ENCODE measurements at regions not wholly inside any gene's neighbourhood (a gene's known extent, or its start where the extent isn't known, plus 50 kb on each side); places are given as distances from the start of the nearest gene placed in this dataset.

- no peak for DNase-seq (ENCODE audit: low read depth)
Measured at GRCh38 chr10:126783806-126784557, 113.5 kb upstream of the C10orf90 start.

GRCh38 chr10:126787201-126787600 is 116.7 kb upstream of the C10orf90 start:
- no peak for DNase-seq (ENCODE audit: low read depth)

GRCh38 chr10:126795318-126795717 is 109.9 kb upstream of the DOCK1 start:
- DNase-seq (ENCODE audit: low read depth) = no peak

GRCh38 chr10:126798649-126799048 is 106.6 kb upstream of the DOCK1 start:
- DNase-seq (ENCODE audit: low read depth) = no peak

- no peak for DNase-seq (ENCODE audit: low read depth)
Measured at GRCh38 chr10:126803394-126803793, 101.8 kb upstream of the DOCK1 start.

GRCh38 chr10:126804396-126804795 is 100.8 kb upstream of the DOCK1 start:
- DNase-seq (ENCODE audit: low read depth) = no peak

- no peak for DNase-seq (ENCODE audit: low read depth)
Measured at GRCh38 chr10:126806498-126806897, 98.7 kb upstream of the DOCK1 start.

- DNase-seq (ENCODE audit: low read depth) = no peak
Measured at GRCh38 chr10:126806991-126807702, 98.1 kb upstream of the DOCK1 start.

GRCh38 chr10:126808103-126808502 is 97.1 kb upstream of the DOCK1 start:
- DNase-seq (ENCODE audit: low read depth) = no peak

- no peak for DNase-seq (ENCODE audit: low read depth)
Measured at GRCh38 chr10:126813432-126813831, 91.8 kb upstream of the DOCK1 start.

- no peak for DNase-seq (ENCODE audit: low read depth)
Measured at GRCh38 chr10:126833542-126833941, 71.7 kb upstream of the DOCK1 start.

- DNase-seq (ENCODE audit: low read depth) = no peak
Measured at GRCh38 chr10:126836009-126836408, 69.2 kb upstream of the DOCK1 start.

GRCh38 chr10:126838316-126838715 is 66.9 kb upstream of the DOCK1 start:
- no peak for DNase-seq (ENCODE audit: low read depth)

GRCh38 chr10:126839094-126839761 is 66.0 kb upstream of the DOCK1 start:
- DNase-seq (ENCODE audit: low read depth) = no peak

- DNase-seq (ENCODE audit: low read depth) = no peak
Measured at GRCh38 chr10:126840576-126841135, 64.6 kb upstream of the DOCK1 start.

GRCh38 chr10:126841341-126841895 is 63.8 kb upstream of the DOCK1 start:
- DNase-seq (ENCODE audit: low read depth) = no peak

GRCh38 chr10:126842356-126842755 is 62.9 kb upstream of the DOCK1 start:
- DNase-seq (ENCODE audit: low read depth) = no peak

- no peak for DNase-seq (ENCODE audit: low read depth)
Measured at GRCh38 chr10:126842836-126843235, 62.4 kb upstream of the DOCK1 start.

- DNase-seq (ENCODE audit: low read depth) = no peak
Measured at GRCh38 chr10:126843299-126843934, 61.8 kb upstream of the DOCK1 start.

- no peak for DNase-seq (ENCODE audit: low read depth)
Measured at GRCh38 chr10:126844406-126844805, 60.8 kb upstream of the DOCK1 start.

- DNase-seq (ENCODE audit: low read depth) = no peak
Measured at GRCh38 chr10:126846469-126846868, 58.8 kb upstream of the DOCK1 start.

GRCh38 chr10:126846959-126847358 is 58.3 kb upstream of the DOCK1 start:
- DNase-seq (ENCODE audit: low read depth) = no peak
